ENCODE measurements at regions not wholly inside any gene's neighbourhood (a gene's known extent, or its start where the extent isn't known, plus 50 kb on each side); places are given as distances from the start of the nearest gene placed in this dataset.

GRCh38 chr16:13291591-13292333 lies 390.4 kb downstream of the SHISA9 start:
- no peak for DNase-seq

GRCh38 chr16:13296206-13296605 lies 394.8 kb downstream of the SHISA9 start:
- DNase-seq = no peak

- no peak for DNase-seq
Observed at GRCh38 chr16:13298666-13299065, 397.3 kb downstream of the SHISA9 start.

GRCh38 chr16:13300066-13300840 lies 398.9 kb downstream of the SHISA9 start:
- DNase-seq = no peak

- no peak for DNase-seq
Observed at GRCh38 chr16:13305019-13305755, 403.8 kb downstream of the SHISA9 start.

- no peak for DNase-seq
Observed at GRCh38 chr16:13306161-13306995, 405.0 kb downstream of the SHISA9 start.

GRCh38 chr16:13307255-13307654 lies 405.9 kb downstream of the SHISA9 start:
- no peak for DNase-seq

- DNase-seq = no peak
Observed at GRCh38 chr16:13307851-13308250, 406.5 kb downstream of the SHISA9 start.

GRCh38 chr16:13312063-13312462 lies 410.7 kb downstream of the SHISA9 start:
- no peak for DNase-seq

GRCh38 chr16:13313351-13313750 lies 412.0 kb downstream of the SHISA9 start:
- DNase-seq = no peak

GRCh38 chr16:13314633-13315032 lies 413.2 kb downstream of the SHISA9 start:
- no peak for DNase-seq

GRCh38 chr16:13315642-13316427 lies 414.4 kb downstream of the SHISA9 start:
- no peak for DNase-seq

GRCh38 chr16:13322336-13322735 lies 420.9 kb downstream of the SHISA9 start:
- DNase-seq = no peak

GRCh38 chr16:13324851-13325250 lies 423.5 kb downstream of the SHISA9 start:
- no peak for DNase-seq

- DNase-seq = no peak
Observed at GRCh38 chr16:13325396-13325795, 424.0 kb downstream of the SHISA9 start.

- no peak for DNase-seq
Observed at GRCh38 chr16:13331918-13332317, 430.5 kb downstream of the SHISA9 start.

- no peak for DNase-seq
Observed at GRCh38 chr16:13332713-13333255, 431.4 kb downstream of the SHISA9 start.

- DNase-seq = no peak
Observed at GRCh38 chr16:13333336-13333735, 431.9 kb downstream of the SHISA9 start.

- no peak for DNase-seq
Observed at GRCh38 chr16:13335879-13336278, 434.5 kb downstream of the SHISA9 start.

- DNase-seq = no peak
Observed at GRCh38 chr16:13336335-13336734, 434.9 kb downstream of the SHISA9 start.
